ELF-1 (cell line): ENCODE measurements at regions not wholly inside any gene's neighbourhood (a gene's known extent, or its start where the extent isn't known, plus 50 kb on each side); places are given as distances from the start of the nearest gene placed in this dataset.

ENCODE experiments used
- DNase-seq: peaks from one replicate; pipeline ENCODE4 v3.0.0-alpha.2; 2016; ENCODE audit warnings: low read depth, low spot score

- DNase-seq = no peak
These were observed 1958.7 kb upstream of the IGFBP7 start for GRCh38 chr4:59068722-59069418.

GRCh38 chr4:59086410-59086809 lies 1976.2 kb upstream of the IGFBP7 start:
- no peak for DNase-seq

GRCh38 chr4:59091146-59092142 lies 1981.3 kb upstream of the IGFBP7 start:
- no peak for DNase-seq

DNA sequence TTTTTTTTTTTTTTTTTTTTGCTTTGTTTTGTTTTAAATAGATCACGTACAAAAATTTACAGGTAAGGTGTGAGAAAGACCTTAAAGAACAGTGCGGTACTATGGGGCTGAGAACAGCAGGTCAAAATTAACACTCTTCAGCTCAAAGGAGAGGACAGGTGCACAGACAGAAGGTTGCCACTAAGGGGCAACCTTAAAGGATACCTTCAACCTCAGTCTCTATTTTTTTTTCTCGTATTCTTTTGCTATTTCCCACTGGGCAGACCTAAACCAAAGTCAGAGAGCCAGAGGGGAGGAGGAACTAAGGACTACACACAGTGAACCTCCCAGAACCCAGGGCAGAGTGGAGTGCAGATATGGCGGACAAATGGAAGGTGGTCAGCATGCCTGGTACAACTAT lies 1984.3 kb upstream of the IGFBP7 start:
- DNase-seq = peak; percentile 1

DNA sequence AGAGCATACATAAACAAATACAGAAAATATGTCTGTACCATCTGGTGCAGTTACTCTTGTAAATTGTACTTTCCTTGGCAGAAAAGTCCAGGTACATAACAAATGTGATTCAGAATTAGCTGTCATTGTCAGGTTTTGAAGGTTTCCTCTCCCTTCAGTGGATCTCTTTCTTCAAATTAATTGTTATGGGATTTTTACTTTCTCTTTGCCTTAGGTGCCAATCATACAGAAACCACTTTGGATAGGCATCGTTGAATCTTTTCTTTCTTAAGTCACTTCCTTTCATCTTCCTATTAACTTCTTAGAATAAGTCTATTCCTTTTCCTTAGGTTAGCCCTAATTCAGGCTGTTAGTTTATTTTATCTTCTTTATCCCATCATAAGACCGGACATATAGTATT lies 1992.1 kb upstream of the IGFBP7 start:
- no peak for DNase-seq

GRCh38 chr4:59120287-59120814 lies 2010.2 kb upstream of the IGFBP7 start:
- no peak for DNase-seq

GRCh38 chr4:59122626-59123025 lies 2012.4 kb upstream of the IGFBP7 start:
- no peak for DNase-seq

- DNase-seq = no peak
These were observed 2016.0 kb upstream of the IGFBP7 start for GRCh38 chr4:59126159-59126558.

- no peak for DNase-seq
These were observed 2016.8 kb upstream of the IGFBP7 start for GRCh38 chr4:59127006-59127405.

DNA sequence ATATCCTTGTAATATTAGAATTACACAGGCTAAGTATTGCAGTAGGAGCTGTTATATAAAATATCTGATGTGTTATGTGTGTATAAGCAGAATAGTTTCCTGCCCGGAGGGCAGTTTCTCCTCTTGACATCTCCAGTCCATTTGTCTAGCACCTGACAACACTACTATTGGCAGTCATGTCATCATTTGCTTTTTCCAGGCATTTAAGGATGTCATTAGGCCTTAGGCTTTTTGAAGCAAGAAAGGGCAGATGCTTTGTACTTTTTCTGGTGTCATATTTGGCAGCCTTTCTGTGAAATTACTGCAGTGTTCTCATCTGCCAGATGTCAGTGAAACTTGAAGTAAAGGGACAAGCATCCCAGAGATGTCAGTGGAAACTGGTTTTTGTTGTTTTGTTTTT lies 2017.6 kb upstream of the IGFBP7 start:
- no peak for DNase-seq

- no peak for DNase-seq
These were observed 2025.2 kb upstream of the IGFBP7 start for GRCh38 chr4:59135248-59135985.

GRCh38 chr4:59161249-59161648 lies 2038.9 kb upstream of the ADGRL3 start:
- DNase-seq = no peak

DNA sequence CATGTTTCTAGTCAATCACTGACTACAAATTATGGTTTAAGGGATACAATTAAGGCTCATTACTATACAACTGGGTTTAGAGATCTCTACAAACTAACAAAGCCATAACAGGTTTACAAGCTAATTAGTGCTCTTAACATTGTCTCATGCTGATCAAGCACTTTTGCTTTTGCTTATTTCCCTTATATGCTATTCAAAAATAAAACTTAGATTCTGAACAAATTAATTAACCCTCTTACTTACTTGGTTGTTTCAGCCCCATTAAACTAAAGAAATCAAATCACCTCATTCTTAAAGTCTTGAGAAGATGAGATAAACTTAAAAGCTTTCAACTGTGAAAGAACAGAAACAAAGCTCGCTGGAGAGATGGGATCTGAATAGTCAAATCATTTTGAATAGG lies 2024.5 kb upstream of the ADGRL3 start:
- DNase-seq = no peak

GRCh38 chr4:59179372-59179771 lies 2020.8 kb upstream of the ADGRL3 start:
- no peak for DNase-seq

GRCh38 chr4:59180161-59180560 lies 2020.0 kb upstream of the ADGRL3 start:
- DNase-seq = no peak

DNA sequence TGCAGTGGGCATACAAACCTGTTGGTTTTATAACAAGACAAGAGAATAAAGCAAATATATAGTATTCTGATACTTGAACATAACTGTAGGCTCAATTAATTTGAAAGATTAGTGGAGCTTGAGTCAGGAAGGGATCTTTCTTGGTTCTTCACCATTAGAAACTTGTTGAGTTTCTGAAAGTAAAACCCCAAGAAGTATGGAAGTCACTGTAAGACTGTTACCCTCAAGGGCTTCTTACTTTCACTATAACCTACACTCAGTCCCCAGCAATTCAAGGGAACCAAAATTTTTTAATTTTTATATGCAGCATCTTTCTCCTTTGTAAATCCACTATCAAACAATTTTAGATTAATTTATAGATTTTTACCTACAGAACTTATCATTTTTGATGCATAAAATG lies 2019.2 kb upstream of the ADGRL3 start:
- DNase-seq = no peak

DNA sequence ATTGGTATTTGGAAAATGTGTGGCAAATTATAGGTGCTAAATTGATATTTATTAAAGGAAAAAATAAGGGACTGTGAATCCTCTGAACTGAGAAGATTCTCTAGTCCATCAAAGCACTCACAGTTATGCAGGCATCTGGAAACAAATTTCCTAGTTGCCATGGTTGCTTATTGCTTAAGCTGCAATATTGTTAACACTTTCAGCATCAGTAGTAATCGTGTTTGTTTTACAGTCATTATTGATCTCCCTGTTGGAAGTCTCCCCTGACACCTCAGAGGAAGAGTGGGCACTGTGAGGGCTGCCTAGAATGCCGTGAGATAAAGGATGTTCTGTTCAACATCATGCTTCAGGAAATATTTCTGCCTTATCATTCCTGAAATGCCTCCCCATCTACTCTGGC lies 2004.3 kb upstream of the ADGRL3 start:
- no peak for DNase-seq

GRCh38 chr4:59200992-59201391 lies 1999.1 kb upstream of the ADGRL3 start:
- DNase-seq = no peak

DNA sequence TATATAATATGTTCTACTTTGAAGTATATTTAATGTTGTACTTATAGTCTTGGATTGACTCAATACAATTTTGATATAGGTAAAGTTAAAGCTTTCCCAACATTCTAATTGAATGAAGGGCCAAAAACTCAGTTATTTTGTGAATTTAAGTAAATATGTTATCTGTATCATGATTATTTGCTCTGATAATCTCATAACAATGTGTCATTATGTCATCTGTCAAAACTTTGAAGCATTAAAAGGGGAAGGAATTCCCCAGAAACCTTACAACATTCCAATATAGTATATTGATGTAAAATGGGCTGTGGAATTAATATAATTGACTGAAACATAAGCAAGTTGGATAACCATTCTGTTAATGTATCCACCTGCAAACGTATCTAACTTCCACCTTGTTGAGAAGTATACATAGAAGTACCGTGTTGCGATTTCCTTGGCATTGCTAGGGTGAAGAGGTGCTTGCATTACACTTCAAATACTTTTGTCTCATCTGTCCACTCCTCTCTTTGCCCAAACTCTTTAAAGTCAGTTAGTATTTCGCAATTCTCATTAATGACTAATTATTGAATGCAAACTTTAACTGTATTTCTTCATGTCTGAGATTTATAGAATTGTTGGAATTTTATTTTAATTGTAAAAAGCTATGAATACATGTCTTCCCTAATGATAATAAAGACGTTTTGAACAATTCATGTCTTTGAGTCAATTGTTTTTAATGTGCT lies 1982.1 kb upstream of the ADGRL3 start:
- no peak for DNase-seq

DNA sequence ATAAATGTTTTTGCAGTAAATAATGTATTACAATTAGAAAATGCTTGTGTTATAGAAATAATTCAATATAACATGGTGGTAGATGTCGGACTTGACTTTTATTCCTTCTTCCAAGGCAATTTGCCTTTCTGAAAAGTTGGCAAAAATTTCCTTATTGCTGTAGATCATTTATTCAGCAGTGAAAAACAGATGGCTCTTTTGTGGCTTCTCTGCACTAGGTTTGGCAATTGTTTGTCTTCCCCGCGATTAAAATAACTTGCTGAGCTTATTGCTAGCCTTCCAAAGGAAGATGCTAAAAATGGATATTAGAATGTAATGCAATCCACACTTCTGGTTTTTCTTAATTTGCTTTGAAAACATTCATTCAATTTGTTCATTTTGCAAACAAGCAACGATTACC lies 1977.9 kb upstream of the ADGRL3 start:
- DNase-seq = no peak

DNA sequence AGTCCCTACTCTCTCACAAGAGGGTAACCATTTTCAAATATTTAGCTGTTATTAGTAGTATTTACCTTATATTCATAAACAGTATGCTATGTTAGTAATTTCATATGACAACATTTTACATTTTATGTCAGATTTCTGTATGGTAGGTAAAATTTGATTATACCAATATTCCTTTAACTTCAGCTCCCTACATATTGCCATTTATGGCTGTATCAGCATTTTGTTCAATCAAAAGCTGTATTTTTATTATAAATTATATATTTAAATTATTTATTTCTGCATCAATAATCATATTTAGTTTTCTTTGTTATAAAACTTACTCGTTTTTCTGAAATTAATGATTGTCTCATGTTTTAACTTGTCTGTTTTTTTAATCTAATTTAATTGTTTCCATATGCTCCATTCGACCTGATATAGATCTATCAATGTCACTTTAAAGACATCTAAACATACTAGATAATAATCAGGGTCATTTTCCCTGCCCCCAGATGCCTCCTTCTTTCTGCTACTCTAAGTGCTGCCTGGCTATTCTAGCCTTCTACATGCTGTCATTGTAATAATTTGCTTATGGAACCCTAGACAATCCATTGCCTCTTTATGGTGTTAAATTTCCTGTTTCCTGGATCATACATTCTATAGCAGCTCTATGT lies 1976.7 kb upstream of the ADGRL3 start:
- no peak for DNase-seq
